K562 (cell line): ENCODE measurements at regions not wholly inside any gene's neighbourhood (a gene's known extent, or its start where the extent isn't known, plus 50 kb on each side); places are given as distances from the start of the nearest gene placed in this dataset.

Source experiments
- NUFIP1 ChIP-seq: fragments of 450-650 bp; IDR thresholded peaks from 2 replicates; pipeline ENCODE4 v1.6.1; 2018; ENCODE audit not compliant: partially characterized antibody
- TOE1 ChIP-seq, 2 experiments: fragments of 450-650 bp in 1 of 2; sonication (generic) in 1 of 2; formaldehyde crosslinking in 1 of 2; IDR thresholded peaks; 2 replicates each; pipeline versions ENCODE4 v1.7.1 to v1.8.0; 2016 to 2022; ENCODE audit warnings: borderline replicate concordance in 2 of 2, mild to moderate bottlenecking in 2 of 2, antibody characterized with exemption in 1 of 2, inconsistent platforms in 1 of 2, low read depth in 1 of 2, missing genetic modification reagents in 1 of 2, moderate library complexity in 1 of 2
- TF ChIP-seq, protein P1 (sequence below): sonication (generic); formaldehyde crosslinking; IDR thresholded peaks from 2 replicates; pipeline ENCODE4 v1.8.1; 2023; ENCODE audit warnings: mild to moderate bottlenecking, missing genetic modification reagents

DNA sequence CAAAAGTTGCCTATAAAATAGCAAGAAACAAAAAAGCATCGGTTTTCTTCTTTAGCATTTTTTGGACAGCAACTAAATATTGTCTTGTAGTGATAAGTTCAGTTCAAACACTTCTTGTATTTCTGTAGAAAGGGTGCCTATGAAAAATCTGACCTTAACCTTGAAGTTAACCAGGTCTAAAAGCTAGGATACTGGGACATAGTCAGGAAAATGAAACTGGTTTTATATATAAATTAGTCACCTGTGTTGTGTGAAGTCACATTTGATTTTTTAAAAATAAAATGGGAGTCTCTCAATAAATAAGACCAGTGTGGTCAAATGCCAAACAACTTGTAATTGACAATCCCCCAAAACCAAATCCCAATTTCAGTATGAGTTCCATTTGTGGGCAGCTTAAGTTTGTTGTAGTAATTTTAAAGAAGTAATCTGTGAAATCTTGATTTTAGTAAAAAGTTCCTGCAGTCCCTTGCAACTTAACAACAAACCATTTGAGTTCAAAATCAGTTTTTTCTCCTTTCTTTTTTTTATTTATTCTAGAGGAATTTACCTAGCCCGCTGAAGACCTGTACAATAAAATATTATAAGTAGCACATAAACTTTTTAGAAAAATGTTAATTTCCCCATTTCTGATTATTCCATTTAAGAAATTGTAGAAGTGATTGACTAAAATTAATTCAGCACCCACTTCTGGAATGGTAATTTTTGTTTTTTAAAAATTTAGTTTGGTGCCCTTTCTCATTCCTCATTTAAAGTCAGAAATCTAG is 84.5 kb upstream of the PPARA start:
- TF ChIP-seq, protein P1, sequence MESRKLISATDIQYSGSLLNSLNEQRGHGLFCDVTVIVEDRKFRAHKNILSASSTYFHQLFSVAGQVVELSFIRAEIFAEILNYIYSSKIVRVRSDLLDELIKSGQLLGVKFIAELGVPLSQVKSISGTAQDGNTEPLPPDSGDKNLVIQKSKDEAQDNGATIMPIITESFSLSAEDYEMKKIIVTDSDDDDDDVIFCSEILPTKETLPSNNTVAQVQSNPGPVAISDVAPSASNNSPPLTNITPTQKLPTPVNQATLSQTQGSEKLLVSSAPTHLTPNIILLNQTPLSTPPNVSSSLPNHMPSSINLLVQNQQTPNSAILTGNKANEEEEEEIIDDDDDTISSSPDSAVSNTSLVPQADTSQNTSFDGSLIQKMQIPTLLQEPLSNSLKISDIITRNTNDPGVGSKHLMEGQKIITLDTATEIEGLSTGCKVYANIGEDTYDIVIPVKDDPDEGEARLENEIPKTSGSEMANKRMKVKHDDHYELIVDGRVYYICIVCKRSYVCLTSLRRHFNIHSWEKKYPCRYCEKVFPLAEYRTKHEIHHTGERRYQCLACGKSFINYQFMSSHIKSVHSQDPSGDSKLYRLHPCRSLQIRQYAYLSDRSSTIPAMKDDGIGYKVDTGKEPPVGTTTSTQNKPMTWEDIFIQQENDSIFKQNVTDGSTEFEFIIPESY (CRISPR knock-in tag), result no peak
- TF ChIP-seq TOE1 (IDR thresholded peaks at IDR 0.05; ENCODE audit: borderline replicate concordance) (no peak), TOE1 (CRISPR knock-in tag; IDR thresholded peaks at IDR 0.05; ENCODE audit: borderline replicate concordance, low read depth) (no peak), NUFIP1 (no peak)
